HEK293 (cell line): ENCODE measurements at regions not wholly inside any gene's neighbourhood (a gene's known extent, or its start where the extent isn't known, plus 50 kb on each side); places are given as distances from the start of the nearest gene placed in this dataset.

Source experiments
- CTCF ChIA-PET: fragments of 350-600 bp; formaldehyde crosslinking; extraction: SDS; loops from one replicate; lab custom pipeline; 2021; ENCODE audit warnings: antibody characterized with exemption; lab: Yijun Ruan, JAX
- POLR2A ChIA-PET: fragments of 300-600 bp; formaldehyde crosslinking; extraction: SDS; loops from one replicate; lab custom pipeline; 2020; ENCODE audit warnings: antibody characterized with exemption, inconsistent platforms; lab: Yijun Ruan, JAX
- H3K27ac ChIP-seq: fragments of 200-500 bp; sonication (Bioruptor generic); 2 replicates; pipeline ENCODE4 v1.5.1; 2014; ENCODE audit warnings: low read depth, low read length, control low read depth, inconsistent platforms; ENCODE audit errors: extremely low read depth
- H3K36me3 ChIP-seq, 2 experiments: fragments of 200-500 bp in 1 of 2; sonication (Bioruptor generic) in 1 of 2; 1 replicate in 1 of 2; 2 replicates in 1 of 2; pipeline ENCODE4 v1.5.1; 2014 to 2017; ENCODE audit warnings: inconsistent platforms in 2 of 2, low read length in 2 of 2; ENCODE audit not compliant: control insufficient read depth in 2 of 2, insufficient read depth in 1 of 2
- H3K4me1 ChIP-seq: fragments of 200-500 bp; sonication (Bioruptor generic); 2 replicates; pipeline ENCODE4 v1.5.1; 2014; ENCODE audit warnings: mild to moderate bottlenecking, low read length, inconsistent platforms; ENCODE audit not compliant: control insufficient read depth, insufficient read depth
- H3K4me3 ChIP-seq: 2 replicates; pipeline ENCODE4 v1.5.1; 2011; ENCODE audit warnings: low read depth, mild to moderate bottlenecking, control low read depth, low read length, moderate library complexity
- H3K9me3 ChIP-seq: fragments of 200-500 bp; sonication (Bioruptor generic); 2 replicates; pipeline ENCODE4 v1.5.1; 2014; ENCODE audit warnings: low read depth, low read length, inconsistent platforms; ENCODE audit not compliant: control insufficient read depth, insufficient read depth
- KLF8 ChIP-seq: fragments of 450-650 bp; formaldehyde crosslinking; IDR thresholded peaks from 2 replicates; pipeline ENCODE4 v1.5.1; 2016; ENCODE audit warnings: missing biosample characterization, missing genetic modification characterization
- ZIC2 ChIP-seq: fragments of 450-650 bp; formaldehyde crosslinking; IDR thresholded peaks from 2 replicates; pipeline ENCODE4 v1.5.1; 2016; ENCODE audit warnings: missing biosample characterization, missing genetic modification characterization
- ZNF112 ChIP-seq: fragments of 450-650 bp; formaldehyde crosslinking; IDR thresholded peaks from 2 replicates; pipeline ENCODE4 v1.5.0; 2017; ENCODE audit warnings: missing biosample characterization, missing genetic modification characterization
- ZNF114 ChIP-seq: fragments of 450-650 bp; formaldehyde crosslinking; IDR thresholded peaks from 2 replicates; pipeline ENCODE4 v1.5.0; 2017; ENCODE audit warnings: missing biosample characterization, missing genetic modification characterization
- ZNF146 ChIP-seq: fragments of 450-650 bp; formaldehyde crosslinking; IDR thresholded peaks from 2 replicates; pipeline ENCODE4 v1.5.1; 2016; ENCODE audit warnings: missing biosample characterization, missing genetic modification characterization
- ZNF16 ChIP-seq: fragments of 450-650 bp; formaldehyde crosslinking; IDR thresholded peaks from 2 replicates; pipeline ENCODE4 v1.5.1; 2016; ENCODE audit warnings: low read depth, missing biosample characterization, missing genetic modification characterization
- ZNF404 ChIP-seq: fragments of 450-650 bp; formaldehyde crosslinking; IDR thresholded peaks from 2 replicates; pipeline ENCODE4 v1.5.1; 2017; ENCODE audit warnings: missing biosample characterization, missing genetic modification characterization
- ZNF548 ChIP-seq: fragments of 450-650 bp; formaldehyde crosslinking; IDR thresholded peaks from 2 replicates; pipeline ENCODE4 v1.5.1; 2016; ENCODE audit warnings: missing biosample characterization, missing genetic modification characterization
- ZNF670 ChIP-seq: fragments of 450-650 bp; formaldehyde crosslinking; IDR thresholded peaks from 2 replicates; pipeline ENCODE4 v1.5.1; 2016; ENCODE audit warnings: missing biosample characterization, missing genetic modification characterization, low read depth
- ZXDB ChIP-seq: fragments of 450-650 bp; formaldehyde crosslinking; IDR thresholded peaks from 2 replicates; pipeline ENCODE4 v1.5.1; 2016; ENCODE audit warnings: missing biosample characterization, missing genetic modification characterization
- TF ChIP-seq, protein P1 (sequence below): fragments of 450-650 bp; formaldehyde crosslinking; IDR thresholded peaks from 2 replicates; pipeline ENCODE4 v1.5.1; 2016; ENCODE audit warnings: missing biosample characterization, missing genetic modification characterization
- TF ChIP-seq, protein P2 (sequence below): fragments of 450-650 bp; formaldehyde crosslinking; IDR thresholded peaks from 2 replicates; pipeline ENCODE4 v1.5.1; 2016; ENCODE audit warnings: missing biosample characterization, missing genetic modification characterization
- TF ChIP-seq, protein P3 (sequence below): fragments of 450-650 bp; formaldehyde crosslinking; IDR thresholded peaks from 2 replicates; pipeline ENCODE4 v1.5.1; 2016; ENCODE audit warnings: missing biosample characterization, missing genetic modification characterization
- TF ChIP-seq, protein P4 (sequence below): fragments of 450-650 bp; IDR thresholded peaks from 2 replicates; pipeline ENCODE4 v1.5.1; 2018; ENCODE audit warnings: missing biosample characterization, missing genetic modification characterization
- TF ChIP-seq, protein P5 (sequence below): fragments of 450-650 bp; formaldehyde crosslinking; IDR thresholded peaks from 2 replicates; pipeline ENCODE4 v1.5.1; 2017; ENCODE audit warnings: missing biosample characterization, missing genetic modification characterization
- TF ChIP-seq, protein P6 (sequence below): fragments of 450-650 bp; formaldehyde crosslinking; IDR thresholded peaks from 2 replicates; pipeline ENCODE4 v1.5.1; 2016; ENCODE audit warnings: missing biosample characterization, missing genetic modification characterization

DNA sequence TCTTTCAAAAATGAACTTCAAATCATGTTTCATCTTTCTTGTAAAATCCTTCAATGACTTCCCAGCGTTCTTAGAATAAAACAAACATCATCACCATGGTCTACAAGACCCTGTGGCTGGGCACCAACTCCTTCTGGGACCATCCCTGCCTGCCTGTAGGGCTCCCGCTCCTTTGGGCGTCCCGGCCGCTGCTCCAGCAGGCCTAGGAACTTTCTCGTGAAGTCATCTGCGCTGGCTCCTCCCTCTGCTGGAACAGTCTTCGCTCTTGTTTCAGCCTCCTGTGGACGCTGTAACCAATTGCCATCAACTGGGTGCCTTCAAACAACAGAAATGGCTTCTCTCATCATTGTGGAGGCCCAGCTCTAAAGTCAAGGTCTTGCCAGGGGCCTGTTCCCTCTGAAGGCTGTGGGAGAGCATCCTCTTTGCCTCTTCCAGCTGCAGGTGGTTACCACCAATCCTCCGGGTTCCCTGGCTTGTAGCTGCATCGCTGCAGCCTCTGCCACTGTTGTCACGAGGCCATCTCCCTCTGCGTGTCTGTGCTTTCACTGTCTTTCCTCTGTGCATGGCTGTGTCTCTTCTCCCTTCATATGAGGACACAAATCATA is 185.5 kb upstream of the SDK2 start:
- ChIA-PET CTCF (interaction anchor here (1.4 kb wide), 1 partner anchor 352 kb away, joined by 3 read pairs; no protein-coding TSS in a partner anchor), POLR2A (no interaction called here)
- Histone ChIP-seq H3K9me3 (no peaks in the 10 kb centered on the region), H3K4me1 (peaks cover 3% of the 10 kb centered on the region), H3K36me3 (no peaks in the 10 kb centered on the region), H3K27ac (no peak overlapping the region), H3K4me3 (no peak overlapping the region)
- TF ChIP-seq, protein P1, sequence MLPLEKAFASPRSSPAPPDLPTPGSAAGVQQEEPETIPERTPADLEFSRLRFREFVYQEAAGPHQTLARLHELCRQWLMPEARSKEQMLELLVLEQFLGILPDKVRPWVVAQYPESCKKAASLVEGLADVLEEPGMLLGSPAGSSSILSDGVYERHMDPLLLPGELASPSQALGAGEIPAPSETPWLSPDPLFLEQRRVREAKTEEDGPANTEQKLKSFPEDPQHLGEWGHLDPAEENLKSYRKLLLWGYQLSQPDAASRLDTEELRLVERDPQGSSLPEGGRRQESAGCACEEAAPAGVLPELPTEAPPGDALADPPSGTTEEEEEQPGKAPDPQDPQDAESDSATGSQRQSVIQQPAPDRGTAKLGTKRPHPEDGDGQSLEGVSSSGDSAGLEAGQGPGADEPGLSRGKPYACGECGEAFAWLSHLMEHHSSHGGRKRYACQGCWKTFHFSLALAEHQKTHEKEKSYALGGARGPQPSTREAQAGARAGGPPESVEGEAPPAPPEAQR (tag by site-specific recombination), result no peak
- no peak for TF ChIP-seq ZIC2 (tag by site-specific recombination)
- no peak for TF ChIP-seq ZNF16
- no peak for TF ChIP-seq KLF8 (tag by site-specific recombination)
- no peak for TF ChIP-seq ZXDB (tag by site-specific recombination)
- TF ChIP-seq ZNF548, result no peak
- TF ChIP-seq, protein P2, sequence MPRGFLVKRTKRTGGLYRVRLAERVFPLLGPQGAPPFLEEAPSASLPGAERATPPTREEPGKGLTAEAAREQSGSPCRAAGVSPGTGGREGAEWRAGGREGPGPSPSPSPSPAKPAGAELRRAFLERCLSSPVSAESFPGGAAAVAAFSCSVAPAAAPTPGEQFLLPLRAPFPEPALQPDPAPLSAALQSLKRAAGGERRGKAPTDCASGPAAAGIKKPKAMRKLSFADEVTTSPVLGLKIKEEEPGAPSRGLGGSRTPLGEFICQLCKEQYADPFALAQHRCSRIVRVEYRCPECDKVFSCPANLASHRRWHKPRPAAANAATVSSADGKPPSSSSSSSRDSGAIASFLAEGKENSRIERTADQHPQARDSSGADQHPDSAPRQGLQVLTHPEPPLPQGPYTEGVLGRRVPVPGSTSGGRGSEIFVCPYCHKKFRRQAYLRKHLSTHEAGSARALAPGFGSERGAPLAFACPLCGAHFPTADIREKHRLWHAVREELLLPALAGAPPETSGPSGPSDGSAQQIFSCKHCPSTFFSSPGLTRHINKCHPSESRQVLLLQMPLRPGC, result no peak
- no peak for TF ChIP-seq ZNF670 (tag by site-specific recombination)
- no peak for TF ChIP-seq ZNF146
- TF ChIP-seq, protein P3, sequence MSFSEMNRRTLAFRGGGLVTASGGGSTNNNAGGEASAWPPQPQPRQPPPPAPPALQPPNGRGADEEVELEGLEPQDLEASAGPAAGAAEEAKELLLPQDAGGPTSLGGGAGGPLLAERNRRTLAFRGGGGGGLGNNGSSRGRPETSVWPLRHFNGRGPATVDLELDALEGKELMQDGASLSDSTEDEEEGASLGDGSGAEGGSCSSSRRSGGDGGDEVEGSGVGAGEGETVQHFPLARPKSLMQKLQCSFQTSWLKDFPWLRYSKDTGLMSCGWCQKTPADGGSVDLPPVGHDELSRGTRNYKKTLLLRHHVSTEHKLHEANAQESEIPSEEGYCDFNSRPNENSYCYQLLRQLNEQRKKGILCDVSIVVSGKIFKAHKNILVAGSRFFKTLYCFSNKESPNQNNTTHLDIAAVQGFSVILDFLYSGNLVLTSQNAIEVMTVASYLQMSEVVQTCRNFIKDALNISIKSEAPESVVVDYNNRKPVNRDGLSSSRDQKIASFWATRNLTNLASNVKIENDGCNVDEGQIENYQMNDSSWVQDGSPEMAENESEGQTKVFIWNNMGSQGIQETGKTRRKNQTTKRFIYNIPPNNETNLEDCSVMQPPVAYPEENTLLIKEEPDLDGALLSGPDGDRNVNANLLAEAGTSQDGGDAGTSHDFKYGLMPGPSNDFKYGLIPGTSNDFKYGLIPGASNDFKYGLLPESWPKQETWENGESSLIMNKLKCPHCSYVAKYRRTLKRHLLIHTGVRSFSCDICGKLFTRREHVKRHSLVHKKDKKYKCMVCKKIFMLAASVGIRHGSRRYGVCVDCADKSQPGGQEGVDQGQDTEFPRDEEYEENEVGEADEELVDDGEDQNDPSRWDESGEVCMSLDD (tag by site-specific recombination), result no peak
- TF ChIP-seq ZNF404, result no peak
- TF ChIP-seq, protein P4, sequence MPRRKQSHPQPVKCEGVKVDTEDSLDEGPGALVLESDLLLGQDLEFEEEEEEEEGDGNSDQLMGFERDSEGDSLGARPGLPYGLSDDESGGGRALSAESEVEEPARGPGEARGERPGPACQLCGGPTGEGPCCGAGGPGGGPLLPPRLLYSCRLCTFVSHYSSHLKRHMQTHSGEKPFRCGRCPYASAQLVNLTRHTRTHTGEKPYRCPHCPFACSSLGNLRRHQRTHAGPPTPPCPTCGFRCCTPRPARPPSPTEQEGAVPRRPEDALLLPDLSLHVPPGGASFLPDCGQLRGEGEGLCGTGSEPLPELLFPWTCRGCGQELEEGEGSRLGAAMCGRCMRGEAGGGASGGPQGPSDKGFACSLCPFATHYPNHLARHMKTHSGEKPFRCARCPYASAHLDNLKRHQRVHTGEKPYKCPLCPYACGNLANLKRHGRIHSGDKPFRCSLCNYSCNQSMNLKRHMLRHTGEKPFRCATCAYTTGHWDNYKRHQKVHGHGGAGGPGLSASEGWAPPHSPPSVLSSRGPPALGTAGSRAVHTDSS, result no peak
- TF ChIP-seq ZNF114 (tag by site-specific recombination), result no peak
- TF ChIP-seq, protein P5, sequence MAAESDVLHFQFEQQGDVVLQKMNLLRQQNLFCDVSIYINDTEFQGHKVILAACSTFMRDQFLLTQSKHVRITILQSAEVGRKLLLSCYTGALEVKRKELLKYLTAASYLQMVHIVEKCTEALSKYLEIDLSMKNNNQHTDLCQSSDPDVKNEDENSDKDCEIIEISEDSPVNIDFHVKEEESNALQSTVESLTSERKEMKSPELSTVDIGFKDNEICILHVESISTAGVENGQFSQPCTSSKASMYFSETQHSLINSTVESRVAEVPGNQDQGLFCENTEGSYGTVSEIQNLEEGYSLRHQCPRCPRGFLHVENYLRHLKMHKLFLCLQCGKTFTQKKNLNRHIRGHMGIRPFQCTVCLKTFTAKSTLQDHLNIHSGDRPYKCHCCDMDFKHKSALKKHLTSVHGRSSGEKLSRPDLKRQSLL, result no peak
- TF ChIP-seq, protein P6, sequence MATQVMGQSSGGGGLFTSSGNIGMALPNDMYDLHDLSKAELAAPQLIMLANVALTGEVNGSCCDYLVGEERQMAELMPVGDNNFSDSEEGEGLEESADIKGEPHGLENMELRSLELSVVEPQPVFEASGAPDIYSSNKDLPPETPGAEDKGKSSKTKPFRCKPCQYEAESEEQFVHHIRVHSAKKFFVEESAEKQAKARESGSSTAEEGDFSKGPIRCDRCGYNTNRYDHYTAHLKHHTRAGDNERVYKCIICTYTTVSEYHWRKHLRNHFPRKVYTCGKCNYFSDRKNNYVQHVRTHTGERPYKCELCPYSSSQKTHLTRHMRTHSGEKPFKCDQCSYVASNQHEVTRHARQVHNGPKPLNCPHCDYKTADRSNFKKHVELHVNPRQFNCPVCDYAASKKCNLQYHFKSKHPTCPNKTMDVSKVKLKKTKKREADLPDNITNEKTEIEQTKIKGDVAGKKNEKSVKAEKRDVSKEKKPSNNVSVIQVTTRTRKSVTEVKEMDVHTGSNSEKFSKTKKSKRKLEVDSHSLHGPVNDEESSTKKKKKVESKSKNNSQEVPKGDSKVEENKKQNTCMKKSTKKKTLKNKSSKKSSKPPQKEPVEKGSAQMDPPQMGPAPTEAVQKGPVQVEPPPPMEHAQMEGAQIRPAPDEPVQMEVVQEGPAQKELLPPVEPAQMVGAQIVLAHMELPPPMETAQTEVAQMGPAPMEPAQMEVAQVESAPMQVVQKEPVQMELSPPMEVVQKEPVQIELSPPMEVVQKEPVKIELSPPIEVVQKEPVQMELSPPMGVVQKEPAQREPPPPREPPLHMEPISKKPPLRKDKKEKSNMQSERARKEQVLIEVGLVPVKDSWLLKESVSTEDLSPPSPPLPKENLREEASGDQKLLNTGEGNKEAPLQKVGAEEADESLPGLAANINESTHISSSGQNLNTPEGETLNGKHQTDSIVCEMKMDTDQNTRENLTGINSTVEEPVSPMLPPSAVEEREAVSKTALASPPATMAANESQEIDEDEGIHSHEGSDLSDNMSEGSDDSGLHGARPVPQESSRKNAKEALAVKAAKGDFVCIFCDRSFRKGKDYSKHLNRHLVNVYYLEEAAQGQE, result no peak
- TF ChIP-seq ZNF112, result no peak
